Fibroblast of mammary gland (primary cell): ENCODE measurements at regions not wholly inside any gene's neighbourhood (a gene's known extent, or its start where the extent isn't known, plus 50 kb on each side); places are given as distances from the start of the nearest gene placed in this dataset.

ENCODE experiments used
- DNase-seq: peaks from one replicate; pipeline ENCODE4 v3.0.0-alpha.2; 2010; ENCODE audit warnings: low read depth
- H3K4me3 ChIP-seq: 2 replicates; pipeline ENCODE4 v1.5.1; 2011; ENCODE audit warnings: low read depth, mild to moderate bottlenecking, low read length, moderate library complexity; ENCODE audit not compliant: control insufficient read depth
- CTCF ChIP-seq: conservative IDR thresholded peaks from 2 replicates; pipeline ENCODE4 v1.5.1; 2011; ENCODE audit warnings: low read depth, low read length, inconsistent platforms; ENCODE audit not compliant: control insufficient read depth, insufficient read depth

GRCh38 chr10:59090817-59091622, 85.4 kb upstream of the PHYHIPL start:
- H3K4me3 ChIP-seq, result no peak overlapping the region
- DNase-seq, result no peak
- no peak for TF ChIP-seq CTCF

- DNase-seq, result no peak
- H3K4me3 ChIP-seq, result no peak overlapping the region
- TF ChIP-seq CTCF, result no peak
Measured at GRCh38 chr10:59093461-59093860, 83.0 kb upstream of the PHYHIPL start.

- no peak for TF ChIP-seq CTCF
Measured at GRCh38 chr10:59096631-59097030, 79.8 kb upstream of the PHYHIPL start.

GRCh38 chr10:59098387-59098786, 78.1 kb upstream of the PHYHIPL start:
- H3K4me3 ChIP-seq, result no peak overlapping the region
- no peak for TF ChIP-seq CTCF
- peak; percentile 91 for DNase-seq

More at GRCh38 chr10:59096631-59097030, 79.8 kb upstream of the PHYHIPL start:
- DNase-seq, result no peak
- H3K4me3 ChIP-seq, result no peak overlapping the region

GRCh38 chr10:59098831-59099452, 77.5 kb upstream of the PHYHIPL start:
- DNase-seq, result peak; percentile 84
- TF ChIP-seq CTCF, result no peak
- no peak overlapping the region for H3K4me3 ChIP-seq

GRCh38 chr10:59099481-59099880, 77.0 kb upstream of the PHYHIPL start:
- no peak overlapping the region for H3K4me3 ChIP-seq
- TF ChIP-seq CTCF, result no peak
- DNase-seq, result peak; percentile 67
